ENCODE measurements at regions not wholly inside any gene's neighbourhood (a gene's known extent, or its start where the extent isn't known, plus 50 kb on each side); places are given as distances from the start of the nearest gene placed in this dataset.

DNA sequence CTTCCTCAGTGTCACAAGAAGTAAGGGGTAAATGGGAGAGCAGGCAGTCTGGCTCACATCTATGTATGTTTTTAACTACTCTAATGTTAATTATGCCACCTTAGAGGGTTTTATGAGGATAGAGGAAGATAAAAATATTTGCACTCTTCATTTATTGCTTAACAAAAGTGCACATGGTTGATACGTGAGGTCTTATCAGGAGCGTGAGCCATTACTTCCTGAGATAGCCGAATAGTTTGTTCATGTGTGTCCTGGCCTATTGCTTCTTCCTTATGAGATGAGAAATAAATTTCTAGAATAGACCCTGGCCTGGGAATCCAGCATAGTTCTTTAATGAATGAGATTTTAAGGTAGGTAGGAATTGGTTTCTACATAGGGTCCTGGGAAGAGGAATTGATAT lies 471.1 kb upstream of the B3GALT2 start:
- no peaks in the 10 kb centered on the region for H3K27me3 ChIP-seq
- no peak overlapping the region for H3K27ac ChIP-seq
- no peak for DNase-seq

DNA sequence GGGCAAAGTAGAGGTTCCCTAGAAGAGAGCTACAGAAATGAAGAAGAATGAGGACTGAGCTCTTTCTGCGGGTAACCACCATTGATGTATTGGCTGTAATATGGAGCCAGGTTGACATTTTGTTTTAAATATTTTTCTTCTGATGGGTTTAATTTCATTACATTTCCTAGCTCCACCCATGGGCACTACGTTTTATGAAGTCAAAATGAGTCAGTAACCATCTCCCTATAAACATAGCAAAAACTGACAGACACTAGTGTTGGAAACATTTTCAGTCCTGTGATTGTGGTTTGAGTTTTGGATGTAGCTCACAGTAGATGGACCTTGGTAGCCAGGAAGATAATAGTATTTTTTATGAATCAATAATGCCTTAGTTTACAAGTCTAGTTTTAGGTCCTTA lies 470.4 kb upstream of the B3GALT2 start:
- H3K36me3 ChIP-seq, result no peaks in the 10 kb centered on the region
- TF ChIP-seq POLR2A (IDR thresholded peaks at IDR 0.05), result no peak
- TF ChIP-seq, protein P1, sequence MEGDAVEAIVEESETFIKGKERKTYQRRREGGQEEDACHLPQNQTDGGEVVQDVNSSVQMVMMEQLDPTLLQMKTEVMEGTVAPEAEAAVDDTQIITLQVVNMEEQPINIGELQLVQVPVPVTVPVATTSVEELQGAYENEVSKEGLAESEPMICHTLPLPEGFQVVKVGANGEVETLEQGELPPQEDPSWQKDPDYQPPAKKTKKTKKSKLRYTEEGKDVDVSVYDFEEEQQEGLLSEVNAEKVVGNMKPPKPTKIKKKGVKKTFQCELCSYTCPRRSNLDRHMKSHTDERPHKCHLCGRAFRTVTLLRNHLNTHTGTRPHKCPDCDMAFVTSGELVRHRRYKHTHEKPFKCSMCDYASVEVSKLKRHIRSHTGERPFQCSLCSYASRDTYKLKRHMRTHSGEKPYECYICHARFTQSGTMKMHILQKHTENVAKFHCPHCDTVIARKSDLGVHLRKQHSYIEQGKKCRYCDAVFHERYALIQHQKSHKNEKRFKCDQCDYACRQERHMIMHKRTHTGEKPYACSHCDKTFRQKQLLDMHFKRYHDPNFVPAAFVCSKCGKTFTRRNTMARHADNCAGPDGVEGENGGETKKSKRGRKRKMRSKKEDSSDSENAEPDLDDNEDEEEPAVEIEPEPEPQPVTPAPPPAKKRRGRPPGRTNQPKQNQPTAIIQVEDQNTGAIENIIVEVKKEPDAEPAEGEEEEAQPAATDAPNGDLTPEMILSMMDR (IDR thresholded peaks at IDR 0.05), result no peak
- no peaks in the 10 kb centered on the region for H3K27me3 ChIP-seq
- H3K9me3 ChIP-seq, result peaks cover 0 to 4% (median 0%) of the 10 kb centered on the region in 4 donors
- no peaks in the 10 kb centered on the region for H3K4me1 ChIP-seq
- H3K4me3 ChIP-seq, result no peak overlapping the region
- H3K27ac ChIP-seq, result no peak overlapping the region
- no peak for DNase-seq

More for the DNA sequence above, 471.1 kb upstream of the B3GALT2 start:
- Histone ChIP-seq H3K4me1 (no peaks in the 10 kb centered on the region), H3K9me3 (peaks cover 0 to 4% (median 0%) of the 10 kb centered on the region in 4 donors), H3K4me3 (no peak overlapping the region), H3K36me3 (no peaks in the 10 kb centered on the region)
- no peak for TF ChIP-seq POLR2A (IDR thresholded peaks at IDR 0.05)
- TF ChIP-seq, protein P1 (IDR thresholded peaks at IDR 0.05), result no peak

DNA sequence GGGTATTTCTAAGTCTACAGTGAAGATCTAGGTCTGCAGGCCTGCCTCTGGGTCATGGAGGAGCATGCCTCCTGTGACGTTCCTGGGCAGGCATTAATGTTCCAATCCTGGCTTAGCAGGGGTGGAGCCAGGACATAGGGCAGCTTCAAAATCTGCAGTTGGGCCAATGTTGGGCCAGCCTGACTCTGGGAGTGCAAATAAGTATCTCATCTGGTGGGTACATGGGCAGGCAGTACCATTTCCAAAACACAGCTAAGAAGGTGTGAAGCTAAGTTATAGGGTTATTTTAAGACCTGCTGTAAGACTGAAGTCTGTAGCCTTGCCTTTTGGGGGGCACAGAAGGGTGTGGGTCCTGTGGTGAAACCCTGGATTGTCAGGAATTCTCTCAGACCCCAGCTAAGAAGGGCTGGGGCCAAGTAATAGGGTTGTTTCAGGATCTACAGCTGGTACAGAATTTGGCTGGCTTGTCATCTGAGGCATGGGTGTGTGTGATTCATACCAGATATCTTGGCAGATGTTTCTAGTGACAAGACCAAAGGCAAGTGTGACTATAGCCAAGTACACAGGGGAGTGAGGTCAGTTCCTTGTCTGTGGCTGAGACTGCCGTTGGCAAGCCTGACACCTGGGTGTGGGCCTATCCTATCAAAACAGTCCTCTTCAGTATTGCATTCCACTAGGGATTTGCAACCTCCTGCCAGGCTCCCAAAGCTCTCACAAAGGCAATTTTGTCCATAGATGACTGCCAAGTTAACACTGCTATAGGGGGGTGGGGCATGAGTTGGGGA lies 468.7 kb upstream of the B3GALT2 start:
- no peaks in the 10 kb centered on the region for H3K27me3 ChIP-seq
- no peak for DNase-seq
- TF ChIP-seq, protein P1 (IDR thresholded peaks at IDR 0.05), result no peak
- no peak for TF ChIP-seq POLR2A (IDR thresholded peaks at IDR 0.05)
- no peaks in the 10 kb centered on the region for H3K36me3 ChIP-seq
- H3K27ac ChIP-seq, result no peak overlapping the region
- H3K4me3 ChIP-seq, result no peak overlapping the region
- no peaks in the 10 kb centered on the region for H3K4me1 ChIP-seq
- H3K9me3 ChIP-seq, result peaks cover 0 to 5% (median 2%) of the 10 kb centered on the region in 4 donors

DNA sequence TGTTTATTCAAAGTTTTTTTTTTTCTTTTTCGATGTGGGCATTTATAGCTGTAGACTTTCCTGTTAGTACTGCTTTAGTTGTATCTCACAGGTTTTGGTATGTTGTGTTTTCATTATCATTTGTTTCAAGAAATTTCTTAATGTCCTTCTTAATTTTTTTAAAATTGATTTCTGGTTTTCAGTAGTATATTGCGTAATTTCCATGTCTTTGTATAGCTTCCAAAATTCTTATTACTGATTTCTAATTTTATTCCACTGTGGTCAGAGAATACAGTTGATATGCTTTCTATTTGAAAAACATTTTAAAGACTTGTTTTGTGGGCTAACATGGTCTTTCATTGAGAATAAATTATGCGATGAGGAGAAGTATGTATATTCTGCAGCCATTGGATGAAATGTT lies 463.2 kb upstream of the B3GALT2 start:
- Histone ChIP-seq H3K4me1 (no peaks in the 10 kb centered on the region), H3K4me3 (no peak overlapping the region), H3K36me3 (no peaks in the 10 kb centered on the region), H3K27me3 (no peaks in the 10 kb centered on the region), H3K27ac (no peak overlapping the region), H3K9me3 (peaks cover 0 to 5% (median 2%) of the 10 kb centered on the region in 4 donors)
- no peak for TF ChIP-seq POLR2A (IDR thresholded peaks at IDR 0.05)
- TF ChIP-seq, protein P1 (IDR thresholded peaks at IDR 0.05), result no peak
- DNase-seq, result no peak

DNA sequence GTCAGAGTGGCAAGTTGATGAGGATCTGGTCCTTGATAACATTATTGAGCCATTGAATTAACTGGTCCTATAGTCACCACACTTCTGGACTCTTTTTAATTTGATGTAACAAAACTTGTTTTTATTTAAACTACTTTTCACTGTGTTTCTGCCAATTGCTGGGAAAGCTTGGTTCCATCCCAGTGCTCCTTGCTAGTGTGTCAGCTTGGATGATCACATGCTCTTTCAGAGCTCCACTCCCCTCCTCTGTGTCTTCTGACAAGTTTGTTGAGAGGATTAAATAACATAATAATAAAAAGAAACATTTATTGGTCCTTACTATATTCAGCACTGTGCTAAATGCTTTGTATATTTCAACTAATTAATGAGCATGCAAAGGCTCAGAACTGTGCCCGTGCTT lies 448.5 kb upstream of the B3GALT2 start:
- TF ChIP-seq, protein P1 (IDR thresholded peaks at IDR 0.05), result no peak
- TF ChIP-seq POLR2A (IDR thresholded peaks at IDR 0.05), result no peak
- DNase-seq, result no peak
- H3K4me1 ChIP-seq, result no peaks in the 10 kb centered on the region
- no peaks in the 10 kb centered on the region for H3K36me3 ChIP-seq
- no peaks in the 10 kb centered on the region for H3K9me3 ChIP-seq
- no peaks in the 10 kb centered on the region for H3K27me3 ChIP-seq
- no peak overlapping the region for H3K4me3 ChIP-seq
- H3K27ac ChIP-seq, result no peak overlapping the region
